MCF 10A (cell line): ENCODE measurements at regions not wholly inside any gene's neighbourhood (a gene's known extent, or its start where the extent isn't known, plus 50 kb on each side); places are given as distances from the start of the nearest gene placed in this dataset.

Experiments
- BruUV-seq: library from RNA; stranded (reverse); fragments of 400-500 nt; replicated peaks from 2 replicates; lab custom pipeline; 2021; lab: Mats Ljungman, UMichigan
- CTCF ChIA-PET: fragments of 300-600 bp; sonication (Branson Sonifier 250); formaldehyde crosslinking; extraction: SDS; loops from one replicate; lab custom pipeline; 2021; ENCODE audit warnings: antibody characterized with exemption, inconsistent platforms; lab: Yijun Ruan, JAX
- POLR2A ChIA-PET: fragments of 300-600, 350-650 bp; sonication (Branson Sonifier 250); formaldehyde crosslinking; extraction: SDS; loops from one replicate; lab custom pipeline; 2020; ENCODE audit warnings: antibody characterized with exemption, inconsistent platforms; lab: Yijun Ruan, JAX
- DNase-seq: peaks from one replicate; pipeline ENCODE4 v3.0.0-alpha.2; 2018; ENCODE audit not compliant: unreplicated experiment
- H3K27ac Mint-ChIP-seq: one replicate; pipeline ENCODE4 v1.8.0; 2022; ENCODE audit warnings: mild to moderate bottlenecking, low read depth, mixed read lengths; ENCODE audit not compliant: unreplicated experiment
- H3K27me3 Mint-ChIP-seq: one replicate; pipeline ENCODE4 v1.8.0; 2022; ENCODE audit warnings: mixed read lengths; ENCODE audit not compliant: insufficient read depth, unreplicated experiment
- H3K36me3 Mint-ChIP-seq: one replicate; pipeline ENCODE4 v1.8.0; 2022; ENCODE audit warnings: mild to moderate bottlenecking, moderate library complexity, mixed read lengths; ENCODE audit not compliant: insufficient read depth, unreplicated experiment
- H3K4me1 Mint-ChIP-seq: one replicate; pipeline ENCODE4 v1.8.0; 2022; ENCODE audit warnings: mixed read lengths; ENCODE audit not compliant: insufficient read depth, unreplicated experiment
- H3K4me3 Mint-ChIP-seq: one replicate; pipeline ENCODE4 v1.8.0; 2022; ENCODE audit warnings: mild to moderate bottlenecking, moderate library complexity, mixed read lengths; ENCODE audit not compliant: unreplicated experiment
- H3K9me3 Mint-ChIP-seq: one replicate; pipeline ENCODE4 v1.8.0; 2022; ENCODE audit warnings: mixed read lengths; ENCODE audit not compliant: unreplicated experiment
- CTCF ChIP-seq: fragments of 200-600 bp; IDR thresholded peaks from one replicate; pipeline ENCODE4 v1.8.0; 2022; ENCODE audit warnings: antibody characterized with exemption, mild to moderate bottlenecking; ENCODE audit not compliant: unreplicated experiment
- intact Hi-C: fragments of 100-400 bp; cut with micrococcal nuclease; formaldehyde crosslinking; loops from 2 replicates; pipeline ENCODE4 v1.14.1; 2022

GRCh38 chr16:65846210-65846602 lies 520.3 kb upstream of the CDH5 start:
- no peak overlapping the region for H3K4me3 Mint-ChIP-seq

GRCh38 chr16:65845466-65846209 lies 520.9 kb upstream of the CDH5 start:
- intact Hi-C loops: no loop called here
- Mint-ChIP-seq H3K9me3 (peaks cover 33% of the 10 kb centered on the region), H3K4me3 (no peak overlapping the region), H3K27ac (no peak overlapping the region), H3K36me3 (no peaks in the 10 kb centered on the region), H3K27me3 (no peaks in the 10 kb centered on the region), H3K4me1 (no peaks in the 10 kb centered on the region)
- peak; percentile 48 for DNase-seq
- no TSS peak for BruUV-seq
- TF ChIP-seq CTCF: no peak
- CTCF ChIA-PET: interaction anchor here (0.6 to 0.7 kb wide), 3 partner anchors 18 to 178 kb away, joined by 3 read pairs; no protein-coding TSS in a partner anchor
- POLR2A ChIA-PET: no interaction called here

More at GRCh38 chr16:65846210-65846602, 520.3 kb upstream of the CDH5 start:
- Mint-ChIP-seq H3K4me1 (no peaks in the 10 kb centered on the region), H3K9me3 (peaks cover 39% of the 10 kb centered on the region), H3K27ac (no peak overlapping the region), H3K27me3 (no peaks in the 10 kb centered on the region), H3K36me3 (no peaks in the 10 kb centered on the region)
- intact Hi-C loops: no loop called here
- ChIA-PET CTCF (no interaction called here), POLR2A (no interaction called here)
- TF ChIP-seq CTCF: no peak
- no TSS peak for BruUV-seq
- DNase-seq: no peak

- H3K9me3 Mint-ChIP-seq: peaks cover 39% of the 10 kb centered on the region
- no peak for TF ChIP-seq CTCF
- H3K36me3 Mint-ChIP-seq: no peaks in the 10 kb centered on the region
- H3K4me3 Mint-ChIP-seq: no peak overlapping the region
- H3K27ac Mint-ChIP-seq: no peak overlapping the region
- intact Hi-C loops: no loop called here
- CTCF ChIA-PET: interaction anchor here (0.6 kb wide), 1 partner anchor 518 kb away, joined by 3 read pairs; no protein-coding TSS in a partner anchor
- H3K27me3 Mint-ChIP-seq: no peaks in the 10 kb centered on the region
- H3K4me1 Mint-ChIP-seq: no peaks in the 10 kb centered on the region
- POLR2A ChIA-PET: no interaction called here
- DNase-seq: no peak
- no TSS peak for BruUV-seq
Measured at GRCh38 chr16:65843941-65844340, 522.5 kb upstream of the CDH5 start.

- TF ChIP-seq CTCF: no peak
- H3K4me3 Mint-ChIP-seq: no peak overlapping the region
- BruUV-seq: no TSS peak
- CTCF ChIA-PET: interaction anchor here (0.5 kb wide), 1 partner anchor 67 kb away, joined by 3 read pairs; no protein-coding TSS in a partner anchor
- H3K36me3 Mint-ChIP-seq: no peaks in the 10 kb centered on the region
- intact Hi-C loops: no loop called here
- H3K27me3 Mint-ChIP-seq: no peaks in the 10 kb centered on the region
- H3K27ac Mint-ChIP-seq: no peak overlapping the region
- peaks cover 28% of the 10 kb centered on the region for H3K9me3 Mint-ChIP-seq
- no peak for DNase-seq
- H3K4me1 Mint-ChIP-seq: no peaks in the 10 kb centered on the region
- POLR2A ChIA-PET: no interaction called here
Measured at GRCh38 chr16:65842067-65842466, 524.4 kb upstream of the CDH5 start.
